Ishikawa (cell line): ENCODE measurements at regions not wholly inside any gene's neighbourhood (a gene's known extent, or its start where the extent isn't known, plus 50 kb on each side); places are given as distances from the start of the nearest gene placed in this dataset.

Experiments
- CEBPB ChIP-seq: IDR thresholded peaks from 2 replicates; pipeline ENCODE4 v1.6.1; 2012
- EP300 ChIP-seq: IDR thresholded peaks from 2 replicates; pipeline ENCODE4 v1.6.1; 2012; ENCODE audit warnings: borderline replicate concordance
- RAD21 ChIP-seq: IDR thresholded peaks from 2 replicates; pipeline ENCODE4 v1.6.1; 2012; ENCODE audit warnings: low read depth
- TAF1 ChIP-seq: IDR thresholded peaks from 2 replicates; pipeline ENCODE4 v1.6.1; 2012; ENCODE audit warnings: low read depth, mild to moderate bottlenecking
- YY1 ChIP-seq: IDR thresholded peaks from 2 replicates; pipeline ENCODE4 v1.6.1; 2012; ENCODE audit warnings: low read depth
- ZBTB7A ChIP-seq: IDR thresholded peaks from 2 replicates; pipeline ENCODE4 v1.6.1; 2012; ENCODE audit warnings: low read depth
- TF ChIP-seq, protein P1 (sequence below): IDR thresholded peaks from 2 replicates; pipeline ENCODE4 v1.6.1; 2012
- TF ChIP-seq, protein P2 (sequence below): IDR thresholded peaks from 2 replicates; pipeline ENCODE4 v1.6.1; 2012; ENCODE audit warnings: low read depth, mild to moderate bottlenecking

GRCh38 chr5:167105941-167106340 is 1185.5 kb upstream of the WWC1 start:
- TF ChIP-seq, protein P1, sequence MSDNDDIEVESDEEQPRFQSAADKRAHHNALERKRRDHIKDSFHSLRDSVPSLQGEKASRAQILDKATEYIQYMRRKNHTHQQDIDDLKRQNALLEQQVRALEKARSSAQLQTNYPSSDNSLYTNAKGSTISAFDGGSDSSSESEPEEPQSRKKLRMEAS: no peak
- no peak for TF ChIP-seq EP300
- no peak for TF ChIP-seq YY1
- TF ChIP-seq RAD21: no peak
- TF ChIP-seq ZBTB7A: no peak
- TF ChIP-seq, protein P2, sequence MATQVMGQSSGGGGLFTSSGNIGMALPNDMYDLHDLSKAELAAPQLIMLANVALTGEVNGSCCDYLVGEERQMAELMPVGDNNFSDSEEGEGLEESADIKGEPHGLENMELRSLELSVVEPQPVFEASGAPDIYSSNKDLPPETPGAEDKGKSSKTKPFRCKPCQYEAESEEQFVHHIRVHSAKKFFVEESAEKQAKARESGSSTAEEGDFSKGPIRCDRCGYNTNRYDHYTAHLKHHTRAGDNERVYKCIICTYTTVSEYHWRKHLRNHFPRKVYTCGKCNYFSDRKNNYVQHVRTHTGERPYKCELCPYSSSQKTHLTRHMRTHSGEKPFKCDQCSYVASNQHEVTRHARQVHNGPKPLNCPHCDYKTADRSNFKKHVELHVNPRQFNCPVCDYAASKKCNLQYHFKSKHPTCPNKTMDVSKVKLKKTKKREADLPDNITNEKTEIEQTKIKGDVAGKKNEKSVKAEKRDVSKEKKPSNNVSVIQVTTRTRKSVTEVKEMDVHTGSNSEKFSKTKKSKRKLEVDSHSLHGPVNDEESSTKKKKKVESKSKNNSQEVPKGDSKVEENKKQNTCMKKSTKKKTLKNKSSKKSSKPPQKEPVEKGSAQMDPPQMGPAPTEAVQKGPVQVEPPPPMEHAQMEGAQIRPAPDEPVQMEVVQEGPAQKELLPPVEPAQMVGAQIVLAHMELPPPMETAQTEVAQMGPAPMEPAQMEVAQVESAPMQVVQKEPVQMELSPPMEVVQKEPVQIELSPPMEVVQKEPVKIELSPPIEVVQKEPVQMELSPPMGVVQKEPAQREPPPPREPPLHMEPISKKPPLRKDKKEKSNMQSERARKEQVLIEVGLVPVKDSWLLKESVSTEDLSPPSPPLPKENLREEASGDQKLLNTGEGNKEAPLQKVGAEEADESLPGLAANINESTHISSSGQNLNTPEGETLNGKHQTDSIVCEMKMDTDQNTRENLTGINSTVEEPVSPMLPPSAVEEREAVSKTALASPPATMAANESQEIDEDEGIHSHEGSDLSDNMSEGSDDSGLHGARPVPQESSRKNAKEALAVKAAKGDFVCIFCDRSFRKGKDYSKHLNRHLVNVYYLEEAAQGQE: no peak
- no peak for TF ChIP-seq CEBPB
- TF ChIP-seq TAF1: no peak
